ENCODE measurements at regions not wholly inside any gene's neighbourhood (a gene's known extent, or its start where the extent isn't known, plus 50 kb on each side); places are given as distances from the start of the nearest gene placed in this dataset.

DNA sequence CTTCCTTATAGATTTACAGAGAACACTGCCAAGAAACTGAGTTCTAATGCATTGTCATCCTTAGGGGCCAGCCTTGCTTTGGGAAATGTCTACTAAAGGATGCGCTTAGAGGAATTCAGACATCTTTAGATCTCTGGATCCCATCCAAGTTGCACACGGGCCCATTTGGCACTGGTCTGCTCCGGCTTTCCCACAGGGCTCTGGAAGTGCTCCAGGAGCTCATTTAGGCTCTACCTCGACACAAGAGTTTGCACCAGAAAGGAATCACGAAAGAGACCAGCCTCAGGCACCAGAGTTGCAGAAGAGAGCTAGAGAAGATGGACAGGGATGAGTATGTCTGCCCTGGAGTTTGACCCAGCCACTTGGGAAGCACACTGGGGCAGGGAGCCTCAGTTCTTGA is 150.1 kb upstream of the TMEM72 start:
- Histone ChIP-seq H3K36me3 (ENCODE audit: insufficient read depth, insufficient read length, low read length) (no peaks in the 10 kb centered on the region), H3K27me3 (ENCODE audit: insufficient read depth, insufficient read length) (no peaks in the 10 kb centered on the region), H3K4me1 (ENCODE audit: insufficient read depth, insufficient read length) (no peaks in the 10 kb centered on the region), H3K9me3 (ENCODE audit: insufficient read depth, low read length) (no peaks in the 10 kb centered on the region), H3K4me3 (ENCODE audit: insufficient read length, low read depth) (no peak overlapping the region), H3K9ac (ENCODE audit: insufficient read length, low read depth) (no peak overlapping the region)
- DNase-seq (ENCODE audit: low read depth, low spot score): no peak
- no peak for TF ChIP-seq ZNF274 (IDR thresholded peaks at IDR 0.05; ENCODE audit: low read depth, low read length)
- TF ChIP-seq SUZ12 (IDR thresholded peaks at IDR 0.05; ENCODE audit: extremely low read depth, insufficient read depth, insufficient read length): no peak
- no peak for TF ChIP-seq YY1 (IDR thresholded peaks at IDR 0.05; ENCODE audit: insufficient read depth, insufficient read length)

DNA sequence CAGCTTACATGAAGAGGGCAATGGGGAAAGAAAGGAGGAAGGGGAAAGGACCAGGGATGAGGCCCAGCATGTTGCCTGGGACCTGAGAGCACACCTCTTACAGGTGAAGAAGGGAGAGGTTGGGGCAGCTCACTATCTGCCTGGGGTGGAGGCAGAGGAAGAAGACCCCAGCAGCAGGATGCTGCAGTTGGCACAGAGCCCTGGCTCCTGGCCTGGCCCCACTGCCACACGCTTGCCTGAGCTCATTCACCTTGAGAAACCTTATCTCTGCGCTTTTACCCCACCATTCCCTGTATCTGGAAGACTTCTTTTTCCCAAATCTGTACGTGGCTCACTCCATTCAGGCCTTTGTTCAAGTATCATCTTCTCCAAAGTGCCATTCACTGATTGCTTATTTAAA is 147.8 kb upstream of the TMEM72 start:
- H3K27me3 ChIP-seq (ENCODE audit: insufficient read depth, insufficient read length): no peaks in the 10 kb centered on the region
- no peak for DNase-seq (ENCODE audit: low read depth, low spot score)
- no peak for TF ChIP-seq ZNF274 (IDR thresholded peaks at IDR 0.05; ENCODE audit: low read depth, low read length)
- TF ChIP-seq YY1 (IDR thresholded peaks at IDR 0.05; ENCODE audit: insufficient read depth, insufficient read length): no peak
- no peak for TF ChIP-seq SUZ12 (IDR thresholded peaks at IDR 0.05; ENCODE audit: extremely low read depth, insufficient read depth, insufficient read length)
- no peaks in the 10 kb centered on the region for H3K9me3 ChIP-seq (ENCODE audit: insufficient read depth, low read length)
- no peak overlapping the region for H3K9ac ChIP-seq (ENCODE audit: insufficient read length, low read depth)
- H3K36me3 ChIP-seq (ENCODE audit: insufficient read depth, insufficient read length, low read length): no peaks in the 10 kb centered on the region
- no peaks in the 10 kb centered on the region for H3K4me1 ChIP-seq (ENCODE audit: insufficient read depth, insufficient read length)
- no peak overlapping the region for H3K4me3 ChIP-seq (ENCODE audit: insufficient read length, low read depth)

DNA sequence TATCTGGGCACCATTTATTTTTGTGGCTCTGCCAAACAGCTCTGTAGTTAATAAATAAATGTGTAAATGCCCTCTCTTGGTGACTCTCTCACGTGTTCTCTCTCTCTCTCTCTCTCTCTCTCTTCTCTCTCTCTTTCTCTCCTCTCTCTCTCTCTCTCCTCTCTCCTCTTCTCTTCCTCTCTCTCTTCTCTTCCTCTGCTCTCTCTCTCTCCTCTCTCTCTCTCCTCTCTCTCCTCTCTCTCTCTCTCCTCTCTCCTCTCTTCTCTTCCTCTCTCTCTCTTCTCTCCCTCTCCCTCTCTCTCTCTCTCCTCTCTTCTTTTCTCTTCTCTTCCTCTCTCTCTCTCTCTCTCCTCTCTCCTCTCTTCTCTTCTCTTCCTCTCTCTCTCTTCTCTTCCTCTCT is 145.8 kb upstream of the TMEM72 start:
- Histone ChIP-seq H3K27me3 (ENCODE audit: insufficient read depth, insufficient read length) (no peaks in the 10 kb centered on the region), H3K9me3 (ENCODE audit: insufficient read depth, low read length) (no peaks in the 10 kb centered on the region), H3K9ac (ENCODE audit: insufficient read length, low read depth) (no peak overlapping the region), H3K36me3 (ENCODE audit: insufficient read depth, insufficient read length, low read length) (no peaks in the 10 kb centered on the region), H3K4me3 (ENCODE audit: insufficient read length, low read depth) (no peak overlapping the region), H3K4me1 (ENCODE audit: insufficient read depth, insufficient read length) (no peaks in the 10 kb centered on the region)
- TF ChIP-seq SUZ12 (IDR thresholded peaks at IDR 0.05; ENCODE audit: extremely low read depth, insufficient read depth, insufficient read length) (no peak), ZNF274 (IDR thresholded peaks at IDR 0.05; ENCODE audit: low read depth, low read length) (no peak), YY1 (IDR thresholded peaks at IDR 0.05; ENCODE audit: insufficient read depth, insufficient read length) (no peak)
- DNase-seq (ENCODE audit: low read depth, low spot score): no peak

- Histone ChIP-seq H3K9ac (ENCODE audit: insufficient read length, low read depth) (no peak overlapping the region), H3K4me3 (ENCODE audit: insufficient read length, low read depth) (no peak overlapping the region), H3K4me1 (ENCODE audit: insufficient read depth, insufficient read length) (no peaks in the 10 kb centered on the region), H3K9me3 (ENCODE audit: insufficient read depth, low read length) (no peaks in the 10 kb centered on the region), H3K36me3 (ENCODE audit: insufficient read depth, insufficient read length, low read length) (no peaks in the 10 kb centered on the region), H3K27me3 (ENCODE audit: insufficient read depth, insufficient read length) (no peaks in the 10 kb centered on the region)
- TF ChIP-seq YY1 (IDR thresholded peaks at IDR 0.05; ENCODE audit: insufficient read depth, insufficient read length) (no peak), ZNF274 (IDR thresholded peaks at IDR 0.05; ENCODE audit: low read depth, low read length) (no peak), SUZ12 (IDR thresholded peaks at IDR 0.05; ENCODE audit: extremely low read depth, insufficient read depth, insufficient read length) (no peak)
- no peak for DNase-seq (ENCODE audit: low read depth, low spot score)
Observed at GRCh38 chr10:44766631-44767030, 144.5 kb upstream of the TMEM72 start.

GRCh38 chr10:44769450-44769849 is 141.7 kb upstream of the TMEM72 start:
- H3K27me3 ChIP-seq (ENCODE audit: insufficient read depth, insufficient read length): no peaks in the 10 kb centered on the region
- TF ChIP-seq YY1 (IDR thresholded peaks at IDR 0.05; ENCODE audit: insufficient read depth, insufficient read length) (no peak), SUZ12 (IDR thresholded peaks at IDR 0.05; ENCODE audit: extremely low read depth, insufficient read depth, insufficient read length) (no peak), ZNF274 (IDR thresholded peaks at IDR 0.05; ENCODE audit: low read depth, low read length) (no peak)
- H3K4me3 ChIP-seq (ENCODE audit: insufficient read length, low read depth): no peak overlapping the region
- H3K4me1 ChIP-seq (ENCODE audit: insufficient read depth, insufficient read length): no peaks in the 10 kb centered on the region
- no peak overlapping the region for H3K9ac ChIP-seq (ENCODE audit: insufficient read length, low read depth)
- no peaks in the 10 kb centered on the region for H3K9me3 ChIP-seq (ENCODE audit: insufficient read depth, low read length)
- DNase-seq (ENCODE audit: low read depth, low spot score): no peak
- no peaks in the 10 kb centered on the region for H3K36me3 ChIP-seq (ENCODE audit: insufficient read depth, insufficient read length, low read length)

DNA sequence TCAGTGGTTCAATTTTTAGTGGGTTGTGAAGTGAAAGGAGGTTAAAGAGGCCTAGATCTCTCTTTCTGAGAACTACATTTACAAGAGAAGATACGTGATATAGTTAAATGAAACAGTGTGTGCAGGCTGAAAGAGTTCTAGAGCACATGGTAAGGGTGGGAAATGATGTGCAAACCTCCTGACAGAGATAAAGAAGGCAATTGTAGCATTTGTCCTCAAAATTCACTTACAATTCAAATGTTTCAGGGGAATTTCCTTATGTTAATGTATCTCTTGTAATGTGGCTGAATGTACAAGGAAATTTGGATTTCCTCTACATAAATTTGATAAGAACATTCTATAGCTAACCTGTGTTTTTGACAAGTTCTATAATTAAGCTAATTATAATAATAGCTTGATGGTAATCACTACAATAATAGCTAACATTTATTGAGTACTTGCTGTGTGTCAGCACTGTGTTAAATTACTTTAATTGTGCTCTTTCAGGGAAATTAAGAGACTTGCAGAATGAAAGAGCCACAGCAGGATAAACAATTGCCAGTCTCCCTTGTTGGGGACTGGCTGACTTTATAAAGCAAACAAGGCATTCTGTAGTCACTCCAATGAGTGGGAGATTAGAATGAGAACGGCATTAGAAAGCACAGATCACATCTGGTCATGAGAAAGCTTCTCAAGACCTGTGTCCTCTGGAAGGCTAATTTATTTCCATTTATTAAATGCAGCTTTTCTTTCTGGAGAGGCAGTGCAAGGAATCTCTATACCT is 139.7 kb upstream of the TMEM72 start:
- no peak for DNase-seq (ENCODE audit: low read depth, low spot score)
- no peaks in the 10 kb centered on the region for H3K9me3 ChIP-seq (ENCODE audit: insufficient read depth, low read length)
- H3K27me3 ChIP-seq (ENCODE audit: insufficient read depth, insufficient read length): no peaks in the 10 kb centered on the region
- no peaks in the 10 kb centered on the region for H3K4me1 ChIP-seq (ENCODE audit: insufficient read depth, insufficient read length)
- no peak for TF ChIP-seq ZNF274 (IDR thresholded peaks at IDR 0.05; ENCODE audit: low read depth, low read length)
- TF ChIP-seq SUZ12 (IDR thresholded peaks at IDR 0.05; ENCODE audit: extremely low read depth, insufficient read depth, insufficient read length): no peak
- TF ChIP-seq YY1 (IDR thresholded peaks at IDR 0.05; ENCODE audit: insufficient read depth, insufficient read length): no peak
- H3K36me3 ChIP-seq (ENCODE audit: insufficient read depth, insufficient read length, low read length): no peaks in the 10 kb centered on the region
- H3K4me3 ChIP-seq (ENCODE audit: insufficient read length, low read depth): no peak overlapping the region
- H3K9ac ChIP-seq (ENCODE audit: insufficient read length, low read depth): no peak overlapping the region

- no peak for DNase-seq (ENCODE audit: low read depth, low spot score)
- no peak for TF ChIP-seq YY1 (IDR thresholded peaks at IDR 0.05; ENCODE audit: insufficient read depth, insufficient read length)
- no peak for TF ChIP-seq ZNF274 (IDR thresholded peaks at IDR 0.05; ENCODE audit: low read depth, low read length)
- no peak for TF ChIP-seq SUZ12 (IDR thresholded peaks at IDR 0.05; ENCODE audit: extremely low read depth, insufficient read depth, insufficient read length)
- Histone ChIP-seq H3K9ac (ENCODE audit: insufficient read length, low read depth) (no peak overlapping the region), H3K4me1 (ENCODE audit: insufficient read depth, insufficient read length) (no peaks in the 10 kb centered on the region), H3K36me3 (ENCODE audit: insufficient read depth, insufficient read length, low read length) (no peaks in the 10 kb centered on the region), H3K9me3 (ENCODE audit: insufficient read depth, low read length) (no peaks in the 10 kb centered on the region), H3K4me3 (ENCODE audit: insufficient read length, low read depth) (no peak overlapping the region), H3K27me3 (ENCODE audit: insufficient read depth, insufficient read length) (no peaks in the 10 kb centered on the region)
Observed at GRCh38 chr10:44773565-44773964, 137.6 kb upstream of the TMEM72 start.
